22Rv1 (cell line): ENCODE measurements at regions not wholly inside any gene's neighbourhood (a gene's known extent, or its start where the extent isn't known, plus 50 kb on each side); places are given as distances from the start of the nearest gene placed in this dataset.

ENCODE experiments used
- ZFX ChIP-seq: fragments of 450-650 bp; IDR thresholded peaks from 2 replicates; pipeline ENCODE4 v1.6.1; 2017; ENCODE audit warnings: antibody characterized with exemption, borderline replicate concordance
- TF ChIP-seq, protein P1 (sequence below): fragments of 450-650 bp; IDR thresholded peaks from 2 replicates; pipeline ENCODE4 v1.5.1; 2017; ENCODE audit warnings: mild to moderate bottlenecking

- TF ChIP-seq, protein P1, sequence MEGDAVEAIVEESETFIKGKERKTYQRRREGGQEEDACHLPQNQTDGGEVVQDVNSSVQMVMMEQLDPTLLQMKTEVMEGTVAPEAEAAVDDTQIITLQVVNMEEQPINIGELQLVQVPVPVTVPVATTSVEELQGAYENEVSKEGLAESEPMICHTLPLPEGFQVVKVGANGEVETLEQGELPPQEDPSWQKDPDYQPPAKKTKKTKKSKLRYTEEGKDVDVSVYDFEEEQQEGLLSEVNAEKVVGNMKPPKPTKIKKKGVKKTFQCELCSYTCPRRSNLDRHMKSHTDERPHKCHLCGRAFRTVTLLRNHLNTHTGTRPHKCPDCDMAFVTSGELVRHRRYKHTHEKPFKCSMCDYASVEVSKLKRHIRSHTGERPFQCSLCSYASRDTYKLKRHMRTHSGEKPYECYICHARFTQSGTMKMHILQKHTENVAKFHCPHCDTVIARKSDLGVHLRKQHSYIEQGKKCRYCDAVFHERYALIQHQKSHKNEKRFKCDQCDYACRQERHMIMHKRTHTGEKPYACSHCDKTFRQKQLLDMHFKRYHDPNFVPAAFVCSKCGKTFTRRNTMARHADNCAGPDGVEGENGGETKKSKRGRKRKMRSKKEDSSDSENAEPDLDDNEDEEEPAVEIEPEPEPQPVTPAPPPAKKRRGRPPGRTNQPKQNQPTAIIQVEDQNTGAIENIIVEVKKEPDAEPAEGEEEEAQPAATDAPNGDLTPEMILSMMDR: no peak
- no peak for TF ChIP-seq ZFX
These were observed 57.2 kb upstream of the UGP2 start for GRCh38 chr2:63784461-63784860.
